ENCODE measurements at regions not wholly inside any gene's neighbourhood (a gene's known extent, or its start where the extent isn't known, plus 50 kb on each side); places are given as distances from the start of the nearest gene placed in this dataset.

DNA sequence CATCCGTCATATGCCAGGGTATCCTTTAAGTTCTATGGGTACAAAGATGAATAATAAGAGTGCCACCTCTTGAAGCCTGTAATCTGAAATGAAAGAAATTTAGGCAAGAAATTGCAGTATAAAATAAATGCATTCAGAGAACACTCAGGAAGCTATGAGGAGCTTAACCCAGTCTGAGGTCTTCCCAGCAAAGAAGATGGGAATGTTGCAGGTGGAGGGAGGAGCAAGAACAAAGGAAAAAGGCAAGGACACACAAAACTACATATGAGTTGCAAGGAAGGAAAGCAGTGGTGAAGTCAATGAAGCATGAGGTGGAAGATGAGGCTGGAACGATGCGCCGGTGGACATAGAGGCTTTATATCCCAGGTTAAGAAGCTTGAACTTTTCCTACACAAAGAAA lies 67.0 kb upstream of the DST start:
- TF ChIP-seq POLR2AphosphoS5 (IDR thresholded peaks at IDR 0.05): no peak
- TF ChIP-seq, protein P1, sequence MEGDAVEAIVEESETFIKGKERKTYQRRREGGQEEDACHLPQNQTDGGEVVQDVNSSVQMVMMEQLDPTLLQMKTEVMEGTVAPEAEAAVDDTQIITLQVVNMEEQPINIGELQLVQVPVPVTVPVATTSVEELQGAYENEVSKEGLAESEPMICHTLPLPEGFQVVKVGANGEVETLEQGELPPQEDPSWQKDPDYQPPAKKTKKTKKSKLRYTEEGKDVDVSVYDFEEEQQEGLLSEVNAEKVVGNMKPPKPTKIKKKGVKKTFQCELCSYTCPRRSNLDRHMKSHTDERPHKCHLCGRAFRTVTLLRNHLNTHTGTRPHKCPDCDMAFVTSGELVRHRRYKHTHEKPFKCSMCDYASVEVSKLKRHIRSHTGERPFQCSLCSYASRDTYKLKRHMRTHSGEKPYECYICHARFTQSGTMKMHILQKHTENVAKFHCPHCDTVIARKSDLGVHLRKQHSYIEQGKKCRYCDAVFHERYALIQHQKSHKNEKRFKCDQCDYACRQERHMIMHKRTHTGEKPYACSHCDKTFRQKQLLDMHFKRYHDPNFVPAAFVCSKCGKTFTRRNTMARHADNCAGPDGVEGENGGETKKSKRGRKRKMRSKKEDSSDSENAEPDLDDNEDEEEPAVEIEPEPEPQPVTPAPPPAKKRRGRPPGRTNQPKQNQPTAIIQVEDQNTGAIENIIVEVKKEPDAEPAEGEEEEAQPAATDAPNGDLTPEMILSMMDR (IDR thresholded peaks at IDR 0.05): no peak
- TF ChIP-seq POLR2A (IDR thresholded peaks at IDR 0.05): no peak
